IPS-18a (cell line): ENCODE measurements at regions not wholly inside any gene's neighbourhood (a gene's known extent, or its start where the extent isn't known, plus 50 kb on each side); places are given as distances from the start of the nearest gene placed in this dataset.
"Not testable (repeated sequence)": the region's sequence is repeated elsewhere in the genome, so short reads cannot be mapped to it uniquely, and the experiment has no call there.

ENCODE experiments used
- H3K27ac ChIP-seq: one replicate; pipeline ENCODE4 v1.5.1; 2013; ENCODE audit warnings: low read length
- H3K27me3 ChIP-seq: one replicate; pipeline ENCODE4 v1.6.1; 2013; ENCODE audit warnings: mild to moderate bottlenecking, low read length; ENCODE audit not compliant: control insufficient read depth, insufficient read depth
- H3K36me3 ChIP-seq: one replicate; pipeline ENCODE4 v1.6.1; 2013; ENCODE audit warnings: low read depth, low read length; ENCODE audit not compliant: control insufficient read depth
- H3K4me1 ChIP-seq: one replicate; pipeline ENCODE4 v1.6.1; 2013; ENCODE audit warnings: low read depth, low read length; ENCODE audit not compliant: control insufficient read depth
- H3K4me3 ChIP-seq: one replicate; pipeline ENCODE4 v1.5.1; 2013; ENCODE audit warnings: low read length
- H3K9ac ChIP-seq: one replicate; pipeline ENCODE4 v1.6.1; 2013; ENCODE audit warnings: mild to moderate bottlenecking, low read length, moderate library complexity
- H3K9me3 ChIP-seq: one replicate; pipeline ENCODE4 v1.6.1; 2013; ENCODE audit warnings: low read depth, low read length; ENCODE audit not compliant: control insufficient read depth

GRCh38 chr3:24680214-24680967 is 185.7 kb upstream of the THRB start:
- no peak overlapping the region for H3K27ac ChIP-seq
- H3K27me3 ChIP-seq: no peaks in the 10 kb centered on the region
- no peak overlapping the region for H3K4me3 ChIP-seq
- H3K36me3 ChIP-seq: no peaks in the 10 kb centered on the region
- H3K4me1 ChIP-seq: peaks cover 10% of the 10 kb centered on the region
- no peaks in the 10 kb centered on the region for H3K9me3 ChIP-seq
- H3K9ac ChIP-seq: no peak overlapping the region

DNA sequence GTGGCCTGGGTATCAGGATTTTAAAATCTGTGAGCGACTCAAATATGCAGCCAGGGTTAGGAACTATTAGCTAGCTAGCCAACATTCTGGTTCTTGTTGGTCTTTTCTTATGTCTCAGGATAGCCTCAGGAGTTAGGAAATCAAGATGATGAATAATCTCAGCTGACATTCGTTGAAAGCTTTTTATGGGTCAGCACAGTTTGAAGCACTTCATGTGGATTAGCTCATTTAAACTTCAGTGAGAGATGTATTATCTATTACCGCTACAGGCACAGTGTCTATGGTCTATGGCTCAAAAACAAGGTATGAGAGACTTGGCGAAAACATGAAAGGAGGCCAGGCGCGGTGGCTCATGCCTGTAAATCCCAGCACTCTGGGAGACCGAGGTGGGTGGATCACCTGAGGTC is 187.5 kb upstream of the THRB start:
- H3K4me1 ChIP-seq: peaks cover 10% of the 10 kb centered on the region
- no peak overlapping the region for H3K27ac ChIP-seq
- no peak overlapping the region for H3K4me3 ChIP-seq

DNA sequence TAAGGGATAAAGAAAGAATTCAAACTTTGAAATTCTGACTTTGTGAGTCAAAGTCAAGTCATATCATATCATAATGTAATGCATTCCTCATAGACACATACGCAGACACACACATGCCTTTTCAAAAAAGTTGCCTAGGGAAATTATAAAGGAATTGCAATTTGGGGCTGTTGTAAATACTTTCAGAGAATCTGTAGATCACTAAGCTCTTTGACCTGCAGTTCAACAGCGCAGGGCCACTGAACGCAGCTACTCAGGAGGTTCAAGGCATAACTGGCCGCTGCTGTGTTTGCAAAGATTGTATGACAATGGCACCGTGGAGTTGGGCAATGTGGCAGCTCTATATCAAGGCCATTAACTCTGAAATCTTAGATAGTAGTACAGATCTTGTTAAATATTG is 188.4 kb upstream of the THRB start:
- H3K9me3 ChIP-seq: no peaks in the 10 kb centered on the region
- H3K36me3 ChIP-seq: no peaks in the 10 kb centered on the region
- no peak overlapping the region for H3K4me3 ChIP-seq
- H3K27ac ChIP-seq: no peak overlapping the region
- no peak overlapping the region for H3K9ac ChIP-seq
- H3K4me1 ChIP-seq: peaks cover 13% of the 10 kb centered on the region
- H3K27me3 ChIP-seq: no peaks in the 10 kb centered on the region

More for the DNA sequence above, 187.5 kb upstream of the THRB start:
- H3K27me3 ChIP-seq: no peaks in the 10 kb centered on the region
- no peaks in the 10 kb centered on the region for H3K9me3 ChIP-seq
- H3K9ac ChIP-seq: no peak overlapping the region
- no peaks in the 10 kb centered on the region for H3K36me3 ChIP-seq

- H3K9ac ChIP-seq: no peak overlapping the region
- peaks cover 18% of the 10 kb centered on the region for H3K4me1 ChIP-seq
- H3K9me3 ChIP-seq: no peaks in the 10 kb centered on the region
- H3K27ac ChIP-seq: no peak overlapping the region
- no peaks in the 10 kb centered on the region for H3K36me3 ChIP-seq
- no peak overlapping the region for H3K4me3 ChIP-seq
- H3K27me3 ChIP-seq: no peaks in the 10 kb centered on the region
Observed at GRCh38 chr3:24683633-24684384, 189.2 kb upstream of the THRB start.

DNA sequence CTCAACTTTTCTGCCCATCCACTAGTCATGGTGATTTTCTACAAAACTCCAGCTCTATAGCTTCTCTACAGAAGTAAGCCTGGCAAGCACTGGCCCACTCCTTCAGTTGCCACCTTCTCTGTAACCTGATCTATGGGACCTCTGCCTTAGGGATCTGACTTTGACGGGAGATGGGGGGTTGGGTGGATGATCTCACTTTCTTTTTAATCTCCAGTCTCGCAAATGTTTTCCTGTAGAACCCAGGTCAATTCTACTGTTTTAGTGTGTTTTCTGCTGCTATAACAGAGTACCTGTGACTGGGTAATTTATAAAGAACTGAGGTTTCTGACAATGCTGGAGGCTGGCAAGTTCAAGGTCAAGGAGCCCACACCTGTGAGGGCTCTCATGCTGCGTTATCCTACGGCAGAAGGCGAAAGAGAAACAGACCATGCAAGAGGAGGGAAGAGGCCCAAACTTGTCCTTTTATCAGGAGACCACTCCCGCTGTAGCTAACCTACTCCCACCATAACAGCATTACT is 189.9 kb upstream of the THRB start:
- H3K9me3 ChIP-seq: no peaks in the 10 kb centered on the region
- H3K36me3 ChIP-seq: no peaks in the 10 kb centered on the region
- H3K9ac ChIP-seq: no peak overlapping the region
- H3K27me3 ChIP-seq: no peaks in the 10 kb centered on the region
- H3K4me1 ChIP-seq: peaks cover 22% of the 10 kb centered on the region
- peak overlapping the region; percentile 30 for H3K4me3 ChIP-seq
- H3K27ac ChIP-seq: no peak overlapping the region

GRCh38 chr3:24686808-24687207 is 192.2 kb upstream of the THRB start:
- H3K36me3 ChIP-seq: no peaks in the 10 kb centered on the region
- H3K4me1 ChIP-seq: peaks cover 22% of the 10 kb centered on the region
- no peak overlapping the region for H3K9ac ChIP-seq
- no peak overlapping the region for H3K27ac ChIP-seq
- H3K4me3 ChIP-seq: no peak overlapping the region
- peaks cover 4% of the 10 kb centered on the region for H3K9me3 ChIP-seq
- H3K27me3 ChIP-seq: no peaks in the 10 kb centered on the region

GRCh38 chr3:24687671-24688070 is 193.0 kb upstream of the THRB start:
- no peak overlapping the region for H3K9ac ChIP-seq
- H3K36me3 ChIP-seq: no peaks in the 10 kb centered on the region
- H3K27ac ChIP-seq: no peak overlapping the region
- no peak overlapping the region for H3K4me3 ChIP-seq
- H3K27me3 ChIP-seq: no peaks in the 10 kb centered on the region
- peaks cover 22% of the 10 kb centered on the region for H3K4me1 ChIP-seq
- H3K9me3 ChIP-seq: peaks cover 4% of the 10 kb centered on the region

DNA sequence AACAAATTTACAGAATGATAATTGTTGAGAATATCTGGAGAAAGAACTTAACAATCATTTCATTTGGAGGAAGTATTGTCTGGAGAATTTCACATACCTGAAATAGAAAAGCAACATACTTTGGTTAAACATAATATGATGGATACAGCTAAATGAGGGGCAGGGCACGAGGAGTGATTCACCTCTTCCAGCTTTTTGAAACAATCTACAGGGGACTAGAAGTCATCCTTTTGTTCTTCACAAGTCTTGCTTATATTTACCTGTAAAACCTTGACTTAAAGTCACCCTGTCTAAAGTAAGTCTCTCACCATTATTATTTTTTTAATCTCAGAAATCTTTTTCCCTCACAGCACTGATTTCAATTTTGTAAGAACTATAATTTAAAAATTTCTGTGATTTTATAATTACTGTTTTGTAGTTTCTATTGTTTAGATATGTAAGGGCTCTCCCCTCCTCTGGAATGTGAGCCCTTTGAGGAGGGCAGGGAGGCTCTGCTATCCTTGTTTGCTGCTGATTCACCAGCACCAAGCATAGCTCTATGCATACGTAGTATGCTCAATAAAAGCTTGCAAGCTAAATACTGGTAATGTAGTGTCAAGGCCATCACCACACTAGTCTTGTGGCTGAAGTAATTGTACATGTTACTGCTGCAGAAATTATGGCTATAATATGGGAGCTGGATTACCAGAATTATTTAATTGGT is 193.9 kb upstream of the THRB start:
- no peaks in the 10 kb centered on the region for H3K27me3 ChIP-seq
- H3K4me1 ChIP-seq: peaks cover 22% of the 10 kb centered on the region
- H3K9me3 ChIP-seq: peaks cover 4% of the 10 kb centered on the region
- no peak overlapping the region for H3K27ac ChIP-seq
- H3K36me3 ChIP-seq: no peaks in the 10 kb centered on the region
- H3K9ac ChIP-seq: no peak overlapping the region
- H3K4me3 ChIP-seq: no peak overlapping the region

DNA sequence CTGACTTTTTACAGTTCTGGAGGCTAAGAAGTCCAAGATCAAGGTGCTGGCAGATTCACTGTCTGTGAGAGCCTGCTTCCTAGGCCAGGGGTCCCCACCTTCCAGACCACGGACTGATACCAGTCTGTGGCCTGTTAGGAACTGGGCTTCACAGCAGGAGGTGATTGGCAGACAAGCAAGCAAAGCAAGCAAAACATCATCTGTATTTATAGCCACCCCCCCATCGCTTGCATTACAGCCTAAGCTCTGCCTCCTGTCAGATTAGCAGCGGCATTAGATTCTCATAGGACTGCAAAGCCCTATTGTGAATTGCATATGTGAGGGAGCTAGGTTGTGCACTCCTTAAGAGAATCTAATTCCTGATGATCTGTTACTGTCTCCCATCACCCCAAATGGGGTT is 194.7 kb upstream of the THRB start:
- Histone ChIP-seq H3K36me3 (no peaks in the 10 kb centered on the region), H3K4me1 (peaks cover 19% of the 10 kb centered on the region), H3K9me3 (peaks cover 4% of the 10 kb centered on the region), H3K27me3 (no peaks in the 10 kb centered on the region), H3K9ac (no peak overlapping the region), H3K4me3 (no peak overlapping the region), H3K27ac (no peak overlapping the region)

- H3K4me3 ChIP-seq: no peak overlapping the region
- no peak overlapping the region for H3K9ac ChIP-seq
- peaks cover 4% of the 10 kb centered on the region for H3K9me3 ChIP-seq
- no peaks in the 10 kb centered on the region for H3K27me3 ChIP-seq
- peaks cover 12% of the 10 kb centered on the region for H3K4me1 ChIP-seq
- H3K27ac ChIP-seq: no peak overlapping the region
- no peaks in the 10 kb centered on the region for H3K36me3 ChIP-seq
Observed at GRCh38 chr3:24690777-24691176, 196.1 kb upstream of the THRB start.

- not testable (repeated sequence) for H3K9me3 ChIP-seq, H3K4me3 ChIP-seq, H3K4me1 ChIP-seq, H3K9ac ChIP-seq, H3K27me3 ChIP-seq, H3K36me3 ChIP-seq, H3K27ac ChIP-seq
Observed at GRCh38 chr3:24699078-24699477, 204.4 kb upstream of the THRB start.
